Mucosa of rectum (tissue), 2 donors: ENCODE measurements at regions not wholly inside any gene's neighbourhood (a gene's known extent, or its start where the extent isn't known, plus 50 kb on each side); places are given as distances from the start of the nearest gene placed in this dataset.
"Not testable (repeated sequence)": the region's sequence is repeated elsewhere in the genome, so short reads cannot be mapped to it uniquely, and the experiment has no call there.

Experiments
- H3K27ac ChIP-seq, 2 donors: one replicate each; pipeline ENCODE4 v1.7.0; 2013; ENCODE audit warnings: inconsistent platforms in 2 of 2, low read depth in 2 of 2, low read length in 2 of 2
- H3K27me3 ChIP-seq, 2 donors: one replicate each; pipeline ENCODE4 v1.7.0; 2013; ENCODE audit warnings: low read length in 2 of 2; ENCODE audit not compliant: control insufficient read depth in 2 of 2, insufficient read depth in 2 of 2
- H3K36me3 ChIP-seq, 2 donors: one replicate each; pipeline ENCODE4 v1.7.0; 2013; ENCODE audit warnings: low read length in 2 of 2; ENCODE audit not compliant: control insufficient read depth in 2 of 2, insufficient read depth in 2 of 2
- H3K4me1 ChIP-seq, 2 donors: one replicate each; pipeline ENCODE4 v1.7.0; 2013; ENCODE audit warnings: low read length in 2 of 2, mild to moderate bottlenecking in 1 of 2; ENCODE audit not compliant: control insufficient read depth in 2 of 2, insufficient read depth in 2 of 2
- H3K4me3 ChIP-seq, 2 donors: one replicate each; pipeline ENCODE4 v1.7.0; 2013; ENCODE audit warnings: low read length in 2 of 2
- H3K9ac ChIP-seq, 2 donors: one replicate each; pipeline ENCODE4 v1.7.0; 2013; ENCODE audit warnings: low read length in 2 of 2, low read depth in 1 of 2, mild to moderate bottlenecking in 1 of 2
- H3K9me3 ChIP-seq, 2 donors: one replicate each; pipeline ENCODE4 v1.7.0; 2013; ENCODE audit warnings: low read length in 2 of 2; ENCODE audit not compliant: control insufficient read depth in 2 of 2
- donor health status: healthy.
- donor health status: Normal muscosa, but diverticular disease.

DNA sequence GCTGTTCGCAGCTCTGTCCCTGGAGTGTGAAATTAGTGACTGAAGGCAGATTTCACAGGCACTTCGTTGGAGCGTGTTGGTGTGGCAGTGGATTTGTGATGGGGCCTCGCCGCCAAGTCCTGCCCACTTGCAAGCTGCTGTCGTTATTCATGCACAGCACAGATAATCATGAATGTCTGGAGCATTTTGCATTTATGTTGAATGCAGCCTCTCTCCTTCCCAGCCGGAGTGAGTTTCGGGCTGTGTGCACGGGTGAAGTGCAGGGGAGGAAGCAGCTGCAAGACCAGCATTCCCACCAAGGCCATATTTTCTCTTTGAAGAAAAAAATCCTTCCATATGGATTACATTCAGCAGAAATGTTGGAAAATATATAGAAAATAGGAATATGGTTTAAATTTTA, 136.5 kb upstream of the SULF2 start:
- not testable (repeated sequence) for H3K9me3 ChIP-seq, H3K4me1 ChIP-seq, H3K9ac ChIP-seq, H3K4me3 ChIP-seq, H3K27ac ChIP-seq, H3K36me3 ChIP-seq
- H3K27me3 ChIP-seq = peaks cover 0 to 13% of the 10 kb centered on the region in 2 donors

DNA sequence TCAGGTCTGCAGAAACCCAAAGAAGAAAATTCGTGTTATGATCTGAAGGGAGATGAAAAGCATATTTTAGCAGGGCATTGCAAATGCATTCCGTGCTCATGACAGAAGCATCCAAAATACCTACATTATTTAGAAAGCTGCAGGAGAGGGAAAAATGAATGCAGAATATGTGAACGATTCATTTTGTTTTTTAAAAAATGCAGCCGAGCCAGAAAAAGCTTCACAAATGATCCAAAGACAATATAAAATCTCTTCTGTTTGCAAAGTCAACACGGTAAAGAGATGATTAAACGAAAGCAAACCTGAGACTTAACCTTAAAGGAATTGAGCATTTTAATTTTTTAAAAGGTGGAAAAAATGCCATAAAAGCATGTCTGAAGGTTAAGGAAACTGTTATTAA, 136.1 kb upstream of the SULF2 start:
- no peak overlapping the region for H3K9ac ChIP-seq
- peaks cover 0 to 3% of the 10 kb centered on the region in 2 donors for H3K4me1 ChIP-seq
- peaks cover 0 to 13% of the 10 kb centered on the region in 2 donors for H3K27me3 ChIP-seq
- no peak overlapping the region for H3K27ac ChIP-seq
- peaks cover 0 to 4% of the 10 kb centered on the region in 2 donors for H3K9me3 ChIP-seq
- H3K36me3 ChIP-seq = no peaks in the 10 kb centered on the region
- H3K4me3 ChIP-seq = no peak overlapping the region

DNA sequence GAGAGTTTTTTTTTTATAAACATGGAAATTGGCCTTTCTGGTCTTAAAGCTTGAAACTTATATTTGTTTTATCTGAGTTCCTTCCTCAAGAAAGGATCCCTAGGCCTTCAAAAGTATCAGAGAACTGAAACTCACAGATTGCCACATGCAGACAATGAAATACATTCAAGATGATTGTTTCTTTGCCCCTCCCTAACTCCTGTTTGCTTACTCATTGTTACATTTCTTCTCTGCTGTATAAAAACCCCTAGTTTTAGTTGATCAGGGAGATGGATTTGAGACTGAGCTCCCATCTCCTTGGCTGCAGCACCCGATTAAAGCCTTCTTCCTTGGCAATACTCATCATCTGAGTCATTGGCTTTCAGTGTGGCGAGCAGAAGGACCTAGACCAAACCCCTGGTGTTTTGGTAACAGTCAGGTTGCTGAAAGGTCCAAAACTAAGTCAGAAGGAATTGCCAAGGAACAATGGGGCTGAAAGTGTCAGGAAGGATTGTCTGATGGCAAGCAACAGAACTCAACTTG, 132.3 kb upstream of the SULF2 start:
- no peak overlapping the region for H3K27ac ChIP-seq

DNA sequence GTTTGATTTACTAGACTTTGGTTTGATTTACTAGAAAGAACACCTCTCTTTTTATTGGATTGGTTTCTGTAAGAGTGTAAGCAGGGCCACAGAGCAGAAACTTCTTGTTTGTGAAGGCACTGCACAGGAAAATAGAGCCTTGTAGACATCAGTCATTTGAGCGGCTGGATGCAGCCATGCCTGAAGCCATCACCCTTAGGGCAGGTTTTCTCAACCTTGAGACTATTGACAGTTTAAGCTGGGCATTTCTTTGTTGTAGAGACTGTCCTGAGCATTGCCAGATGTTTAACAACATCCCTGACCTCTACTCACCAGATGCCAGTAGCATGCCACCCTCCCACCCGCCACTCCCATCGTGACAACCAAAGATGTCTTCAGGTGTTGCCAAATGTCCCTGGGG, 130.2 kb upstream of the SULF2 start:
- H3K9ac ChIP-seq = no peak overlapping the region
- H3K27ac ChIP-seq = no peak overlapping the region
- H3K27me3 ChIP-seq = no peaks in the 10 kb centered on the region
- H3K4me3 ChIP-seq = no peak overlapping the region
- no peaks in the 10 kb centered on the region for H3K36me3 ChIP-seq
- H3K9me3 ChIP-seq = peaks cover 0 to 4% of the 10 kb centered on the region in 2 donors
- no peaks in the 10 kb centered on the region for H3K4me1 ChIP-seq

More for the DNA sequence above, 132.3 kb upstream of the SULF2 start:
- Histone ChIP-seq H3K27me3 (peaks cover 0 to 1% of the 10 kb centered on the region in 2 donors), H3K9ac (no peak overlapping the region), H3K36me3 (no peaks in the 10 kb centered on the region), H3K9me3 (peaks cover 0 to 4% of the 10 kb centered on the region in 2 donors), H3K4me1 (peaks cover 0 to 3% of the 10 kb centered on the region in 2 donors), H3K4me3 (no peak overlapping the region)

DNA sequence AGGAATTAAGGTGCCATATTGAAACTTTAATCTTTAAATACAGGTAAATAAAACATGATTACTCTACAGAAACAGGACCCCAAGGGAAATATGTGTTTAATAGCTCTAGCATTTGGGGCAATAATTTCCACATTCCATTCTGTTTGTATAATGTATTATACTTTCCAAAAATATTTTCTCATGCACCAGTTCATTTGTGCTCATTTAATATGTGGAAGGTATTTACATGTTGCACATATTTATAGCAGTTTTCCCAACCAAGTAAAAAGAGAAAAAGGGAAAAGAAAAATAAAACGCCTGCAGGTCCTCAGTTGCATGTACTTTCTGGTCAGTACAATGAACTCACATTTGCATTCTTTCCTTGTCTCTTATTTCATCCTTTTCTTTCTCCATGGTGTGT, 129.5 kb upstream of the SULF2 start:
- Histone ChIP-seq H3K4me1 (no peaks in the 10 kb centered on the region), H3K9ac (no peak overlapping the region), H3K27ac (no peak overlapping the region), H3K4me3 (no peak overlapping the region), H3K36me3 (no peaks in the 10 kb centered on the region), H3K9me3 (peaks cover 0 to 4% of the 10 kb centered on the region in 2 donors), H3K27me3 (no peaks in the 10 kb centered on the region)

DNA sequence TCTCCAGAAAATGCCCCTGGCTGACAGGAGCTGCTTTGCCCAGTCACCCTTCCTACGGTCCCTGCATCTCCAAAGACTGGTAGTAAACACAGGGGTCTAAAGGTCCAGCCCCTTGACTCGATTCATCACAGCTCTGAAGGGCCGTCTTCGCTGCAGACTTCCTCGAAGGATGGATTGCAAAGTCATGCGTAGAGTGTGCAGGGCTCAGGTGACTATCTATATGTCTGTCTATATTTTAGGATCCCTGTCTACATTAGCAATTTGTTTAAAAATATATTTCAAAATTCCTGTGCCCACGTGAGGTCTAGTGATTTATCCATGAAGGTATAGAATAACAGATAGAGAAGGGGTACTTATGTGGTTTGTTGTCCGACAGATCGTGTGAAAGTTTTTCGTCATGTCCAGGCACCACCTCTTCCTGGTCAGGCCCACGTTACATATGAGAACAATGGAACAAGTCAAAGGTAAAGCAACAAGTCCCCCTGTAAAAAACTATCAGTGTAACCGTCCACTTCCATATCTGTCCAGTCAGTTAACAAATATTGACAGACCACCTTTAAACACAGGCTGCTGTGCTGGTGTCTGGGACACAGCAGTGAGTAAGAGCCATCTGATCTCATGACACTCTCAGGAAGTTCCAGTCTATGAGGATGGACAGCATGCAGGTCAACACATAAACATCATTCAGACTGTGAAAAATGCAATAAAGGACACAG, 127.7 kb upstream of the SULF2 start:
- H3K36me3 ChIP-seq, H3K4me3 ChIP-seq, H3K9me3 ChIP-seq, H3K4me1 ChIP-seq, H3K27ac ChIP-seq, H3K27me3 ChIP-seq, H3K9ac ChIP-seq: not testable (repeated sequence)

DNA sequence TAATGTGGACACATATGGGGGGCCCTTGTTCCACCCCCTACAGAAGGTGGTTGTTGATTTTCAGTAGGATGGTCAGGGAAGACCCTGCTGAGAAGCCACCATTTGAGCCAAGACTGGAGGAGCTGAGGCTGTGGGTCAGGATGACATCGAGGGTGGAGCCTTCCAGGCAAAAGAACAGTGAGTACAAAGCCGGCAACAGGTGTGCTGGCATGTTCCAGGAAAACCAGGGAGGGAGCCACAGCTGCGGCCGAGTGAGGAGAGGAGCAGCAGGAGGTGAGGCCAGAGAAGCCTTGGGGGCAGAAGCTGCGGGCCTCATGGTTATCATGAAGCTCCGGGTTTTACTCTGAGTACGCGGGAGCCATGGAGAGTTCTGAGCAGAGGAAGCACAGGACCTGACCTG, 126.9 kb upstream of the SULF2 start:
- not testable (repeated sequence) for H3K9ac ChIP-seq, H3K9me3 ChIP-seq, H3K4me1 ChIP-seq, H3K36me3 ChIP-seq, H3K4me3 ChIP-seq, H3K27me3 ChIP-seq, H3K27ac ChIP-seq

DNA sequence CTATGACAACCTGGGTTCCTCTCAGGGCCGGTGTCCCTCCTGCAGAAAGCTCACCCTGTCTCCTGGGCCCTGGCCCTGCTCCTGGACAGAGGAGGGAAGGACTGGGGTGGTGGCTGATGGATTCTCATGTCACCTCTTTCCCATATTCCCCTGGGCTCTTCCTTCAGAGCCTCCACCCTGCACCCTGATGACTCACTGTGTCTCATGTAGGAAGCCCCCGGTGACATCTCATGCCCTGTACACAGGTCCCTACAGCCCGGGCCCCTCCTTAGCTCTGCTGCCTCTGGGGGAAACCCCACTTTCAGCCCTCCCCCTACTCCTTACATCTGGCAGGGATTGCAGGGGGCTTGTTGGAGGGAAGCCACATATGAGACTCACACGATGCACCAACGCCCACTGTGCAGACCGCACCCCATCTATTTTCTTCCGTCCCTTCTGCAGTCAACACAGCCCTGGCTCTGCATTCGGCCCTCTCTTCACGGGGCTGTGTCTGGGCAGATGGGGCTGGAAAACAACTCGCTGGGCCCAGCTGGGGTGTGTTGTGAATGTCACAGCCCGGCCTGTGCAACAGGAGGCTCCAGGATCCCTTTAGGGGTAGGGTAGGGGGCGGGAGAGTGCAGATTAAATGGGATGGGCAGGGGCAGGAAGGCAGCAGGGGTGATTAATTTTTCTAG, 124.6 kb upstream of the SULF2 start:
- H3K4me1 ChIP-seq = not testable (repeated sequence)

DNA sequence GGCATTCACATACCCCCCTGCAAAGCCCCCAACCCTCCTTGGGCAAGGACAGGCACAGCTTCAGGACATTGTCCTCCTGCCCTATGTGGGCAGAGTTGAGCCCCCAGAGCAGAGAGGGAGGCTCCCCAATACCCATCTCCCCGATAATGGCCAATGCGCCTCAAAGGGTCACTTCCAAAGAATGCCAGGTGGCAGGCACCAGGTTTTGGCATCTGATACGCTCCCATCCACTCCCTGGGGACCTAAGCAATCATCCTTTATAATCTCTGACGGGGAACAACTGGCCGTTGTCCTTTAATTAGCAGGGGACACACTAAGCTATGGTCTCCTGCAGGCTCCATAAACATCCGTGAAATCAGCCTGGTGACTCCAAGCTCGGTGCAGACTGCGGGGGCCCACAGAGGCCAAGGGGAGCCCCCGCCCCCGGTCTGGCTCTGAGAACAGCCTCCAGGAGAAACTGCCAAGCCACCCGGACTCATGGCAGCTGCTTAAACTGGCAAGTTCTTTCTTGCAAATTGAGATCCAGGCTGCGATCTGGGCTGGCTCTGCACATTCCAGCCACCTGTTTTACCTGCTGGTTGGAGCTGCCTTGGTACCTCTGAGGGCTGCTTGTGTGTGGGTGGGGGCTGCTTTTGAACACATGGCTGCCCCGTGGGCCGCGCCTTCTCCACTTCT, 123.2 kb upstream of the SULF2 start:
- not testable (repeated sequence) for H3K9ac ChIP-seq, H3K4me3 ChIP-seq, H3K9me3 ChIP-seq, H3K36me3 ChIP-seq, H3K4me1 ChIP-seq, H3K27ac ChIP-seq
- peaks cover 10 to 12% of the 10 kb centered on the region in 2 donors for H3K27me3 ChIP-seq

More for the DNA sequence above, 124.6 kb upstream of the SULF2 start:
- H3K9ac ChIP-seq, H3K4me3 ChIP-seq, H3K27ac ChIP-seq, H3K36me3 ChIP-seq, H3K9me3 ChIP-seq: not testable (repeated sequence)
- H3K27me3 ChIP-seq = peaks cover 10 to 12% of the 10 kb centered on the region in 2 donors

DNA sequence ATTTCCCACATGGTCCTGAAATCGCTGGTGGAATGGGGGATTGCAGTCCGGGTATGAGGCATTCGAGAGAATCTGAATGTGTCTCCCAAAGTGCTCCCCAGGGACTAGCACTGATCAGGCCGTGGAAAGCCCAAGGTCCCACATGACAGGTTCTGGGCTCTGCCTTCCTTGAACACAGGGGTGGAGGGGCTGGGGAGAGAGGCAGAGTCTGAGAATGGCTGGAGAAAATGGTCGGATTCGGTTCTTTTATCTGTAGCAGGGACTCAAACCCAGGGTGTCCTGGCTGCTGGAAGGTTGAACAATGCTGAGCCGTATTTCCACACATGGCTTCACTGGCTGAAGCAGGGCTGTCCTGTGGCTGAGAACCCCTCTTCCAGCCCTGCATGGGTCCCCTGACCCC, 122.7 kb upstream of the SULF2 start:
- not testable (repeated sequence) for H3K27ac ChIP-seq, H3K4me3 ChIP-seq, H3K9ac ChIP-seq, H3K9me3 ChIP-seq, H3K4me1 ChIP-seq, H3K36me3 ChIP-seq
- H3K27me3 ChIP-seq = peaks cover 10 to 12% of the 10 kb centered on the region in 2 donors
